OCI-LY1 (cell line): ENCODE measurements at regions not wholly inside any gene's neighbourhood (a gene's known extent, or its start where the extent isn't known, plus 50 kb on each side); places are given as distances from the start of the nearest gene placed in this dataset.

Source experiments
- H2AFZ ChIP-seq: fragments of 200-600 bp; sonication (generic), shearing (Covaris generic); 2 replicates; pipeline ENCODE4 v1.6.0; 2014; ENCODE audit warnings: antibody characterized with exemption, mild to moderate bottlenecking, low read length
- H3F3A ChIP-seq: fragments of 200-600 bp; sonication (generic), shearing (Covaris generic); 2 replicates; pipeline ENCODE4 v1.6.0; 2014; ENCODE audit warnings: mild to moderate bottlenecking, antibody characterized with exemption, low read length, moderate library complexity; ENCODE audit not compliant: insufficient read depth
- H3K27ac ChIP-seq: fragments of 200-600 bp; sonication (generic); 2 replicates; pipeline ENCODE4 v1.5.1; 2014; ENCODE audit warnings: low read length, mixed run types, mild to moderate bottlenecking, low read depth; ENCODE audit not compliant: poor library complexity, severe bottlenecking
- H3K27me3 ChIP-seq: fragments of 200-600 bp; sonication (generic); 2 replicates; pipeline ENCODE4 v1.6.0; 2014; ENCODE audit warnings: antibody characterized with exemption, mild to moderate bottlenecking, low read length, moderate library complexity; ENCODE audit not compliant: insufficient read depth
- H3K36me3 ChIP-seq: fragments of 200-600 bp; sonication (generic); 2 replicates; pipeline ENCODE4 v1.6.1; 2014; ENCODE audit warnings: mild to moderate bottlenecking, antibody characterized with exemption, low read length, moderate library complexity, mixed read lengths; ENCODE audit not compliant: insufficient read depth
- H3K4me1 ChIP-seq: fragments of 200-600 bp; sonication (generic); 2 replicates; pipeline ENCODE4 v1.5.1; 2014; ENCODE audit warnings: mild to moderate bottlenecking, low read length, moderate library complexity; ENCODE audit not compliant: insufficient read depth, severe bottlenecking
- H3K4me2 ChIP-seq: fragments of 200-600 bp; sonication (generic), shearing (Covaris generic); 2 replicates; pipeline ENCODE4 v1.6.1; 2014; ENCODE audit warnings: low read length
- H3K4me3 ChIP-seq: fragments of 200-600 bp; sonication (generic); 2 replicates; pipeline ENCODE4 v1.5.1; 2014; ENCODE audit warnings: low read length, low read depth, mild to moderate bottlenecking, mixed read lengths; ENCODE audit not compliant: poor library complexity, severe bottlenecking
- H3K79me2 ChIP-seq: fragments of 200-600 bp; shearing (Covaris generic); 2 replicates; pipeline ENCODE4 v1.6.1; 2016; ENCODE audit warnings: mixed run types, low read length, mixed read lengths; ENCODE audit not compliant: insufficient read depth
- H3K9ac ChIP-seq: fragments of 200-600 bp; sonication (generic), shearing (Covaris generic); 2 replicates; pipeline ENCODE4 v1.6.1; 2014; ENCODE audit warnings: mild to moderate bottlenecking, low read length, mixed read lengths
- H3K9me2 ChIP-seq: fragments of 200-600 bp; sonication (generic), shearing (Covaris generic); 2 replicates; pipeline ENCODE4 v1.6.1; 2014; ENCODE audit warnings: low read depth, mild to moderate bottlenecking, low read length, mixed read lengths
- H3K9me3 ChIP-seq: fragments of 200-600 bp; shearing (Covaris generic); 2 replicates; pipeline ENCODE4 v1.6.1; 2014; ENCODE audit warnings: low read length, mixed read lengths
- H4K20me1 ChIP-seq: fragments of 200-600 bp; sonication (generic), shearing (Covaris generic); 2 replicates; pipeline ENCODE4 v1.6.0; 2016; ENCODE audit warnings: mild to moderate bottlenecking, low read length; ENCODE audit not compliant: insufficient read depth
- CTCF ChIP-seq: fragments of 200-600 bp; sonication (generic), shearing (Covaris generic); IDR thresholded peaks from 2 replicates; pipeline ENCODE4 v1.5.1; 2017; ENCODE audit warnings: mild to moderate bottlenecking, antibody characterized with exemption, low read length, moderate library complexity, mixed read lengths
- EZH2 ChIP-seq: fragments of 200-600 bp; sonication (generic), shearing (Covaris generic); IDR thresholded peaks from 2 replicates; pipeline ENCODE4 v1.8.0; 2017; ENCODE audit warnings: borderline replicate concordance, mixed run types, mild to moderate bottlenecking, antibody characterized with exemption, low read length, moderate library complexity, mixed read lengths

- Histone ChIP-seq H3K9ac (no peak overlapping the region), H3K27ac (no peak overlapping the region), H3K4me3 (no peak overlapping the region), H3K79me2 (no peaks in the 10 kb centered on the region), H3F3A (no peaks in the 10 kb centered on the region), H3K9me3 (no peaks in the 10 kb centered on the region), H2AFZ (no peak overlapping the region), H4K20me1 (no peaks in the 10 kb centered on the region), H3K36me3 (no peaks in the 10 kb centered on the region), H3K27me3 (no peaks in the 10 kb centered on the region), H3K9me2 (no peaks in the 10 kb centered on the region), H3K4me1 (peaks cover 7% of the 10 kb centered on the region), H3K4me2 (no peak overlapping the region)
- no peak for TF ChIP-seq CTCF
- no peak for TF ChIP-seq EZH2
Observed at GRCh38 chr6:142700032-142700431, 244.9 kb downstream of the HIVEP2 start.

GRCh38 chr6:142700671-142701312 is 244.2 kb downstream of the HIVEP2 start:
- Histone ChIP-seq H3K4me2 (no peak overlapping the region), H3K4me3 (no peak overlapping the region), H3K79me2 (no peaks in the 10 kb centered on the region), H4K20me1 (no peaks in the 10 kb centered on the region), H3K9me3 (no peaks in the 10 kb centered on the region), H3K27ac (no peak overlapping the region), H3K9ac (no peak overlapping the region), H3F3A (no peaks in the 10 kb centered on the region), H3K9me2 (no peaks in the 10 kb centered on the region), H3K4me1 (peaks cover 7% of the 10 kb centered on the region), H2AFZ (no peak overlapping the region), H3K27me3 (no peaks in the 10 kb centered on the region), H3K36me3 (no peaks in the 10 kb centered on the region)
- TF ChIP-seq CTCF, result no peak
- TF ChIP-seq EZH2, result no peak
